Endothelial cell of umbilical vein (primary cell): ENCODE measurements at regions not wholly inside any gene's neighbourhood (a gene's known extent, or its start where the extent isn't known, plus 50 kb on each side); places are given as distances from the start of the nearest gene placed in this dataset.

Experiments
- BruUV-seq: library from RNA; stranded (reverse); fragments of 400-500 nt; replicated peaks from 2 replicates; lab custom pipeline; 2021; lab: Mats Ljungman, UMichigan
- CTCF ChIA-PET: fragments of 300-600, 350-600 bp; sonication (Branson Sonifier 250); formaldehyde crosslinking; loops from one replicate; lab custom pipeline; 2021; ENCODE audit warnings: antibody characterized with exemption, inconsistent platforms; lab: Charles Lee
- POLR2A ChIA-PET: fragments of 300-600, 350-600 bp; sonication (Branson Sonifier 250); formaldehyde crosslinking; loops from one replicate; lab custom pipeline; 2021; ENCODE audit warnings: antibody characterized with exemption, inconsistent platforms; lab: Charles Lee
- DNase-seq: peaks from one replicate; pipeline ENCODE4 v3.0.0-alpha.2; 2011; ENCODE audit warnings: low read depth, low spot score
- FAIRE-seq: peaks from 2 replicates; lab custom pipeline; 2011; peaks lifted over from hg19 to GRCh38; lab: Jason Lieb, UNC
- H2AFZ ChIP-seq: 2 replicates; pipeline ENCODE4 v1.6.0; 2012; ENCODE audit warnings: low read depth, low read length, control low read depth, inconsistent platforms
- H3K27ac ChIP-seq: 2 replicates; pipeline ENCODE4 v1.5.1; 2011; ENCODE audit warnings: low read depth, mild to moderate bottlenecking, control low read depth, low read length, moderate library complexity; ENCODE audit not compliant: insufficient read depth
- H3K27me3 ChIP-seq, 2 experiments: 2 replicates each; pipeline versions ENCODE4 v1.6.0 to v1.6.1; 2011; ENCODE audit warnings: low read length in 2 of 2, mixed read lengths in 1 of 2; ENCODE audit not compliant: control insufficient read depth in 2 of 2, insufficient read depth in 2 of 2
- H3K36me3 ChIP-seq, 2 experiments: 2 replicates in 1 of 2; 3 replicates in 1 of 2; pipeline ENCODE4 v1.5.1; 2011; ENCODE audit warnings: low read length in 2 of 2, mild to moderate bottlenecking in 1 of 2, moderate library complexity in 1 of 2; ENCODE audit not compliant: control insufficient read depth in 2 of 2, insufficient read depth in 2 of 2; ENCODE audit errors: extremely low read depth in 1 of 2
- H3K4me1 ChIP-seq: 3 replicates; pipeline ENCODE4 v1.5.1; 2011; ENCODE audit warnings: mild to moderate bottlenecking, low read length; ENCODE audit not compliant: control insufficient read depth, insufficient read depth; ENCODE audit errors: extremely low read depth
- H3K4me2 ChIP-seq: 2 replicates; pipeline ENCODE4 v1.6.1; 2011; ENCODE audit warnings: low read length, control low read depth, mixed read lengths; ENCODE audit not compliant: insufficient read depth
- H3K4me3 ChIP-seq, 3 experiments: fragments of 200-600 bp in 1 of 3; sonication (generic), shearing (Covaris generic) in 1 of 3; replicated peaks in 1 of 3; 2 replicates each; pipeline ENCODE4 v1.5.1; 2011 to 2016; ENCODE audit warnings: control low read depth in 3 of 3, low read length in 3 of 3, mild to moderate bottlenecking in 2 of 3, inconsistent platforms in 1 of 3, low read depth in 1 of 3, moderate library complexity in 1 of 3; ENCODE audit not compliant: insufficient read depth in 1 of 3
- H3K79me2 ChIP-seq: 2 replicates; pipeline ENCODE4 v1.6.0; 2012; ENCODE audit warnings: low read length, inconsistent platforms; ENCODE audit not compliant: control insufficient read depth, insufficient read depth
- H3K9ac ChIP-seq: replicated peaks from 2 replicates; pipeline ENCODE3; 2011; ENCODE audit warnings: low read length, control low read depth; ENCODE audit not compliant: insufficient read depth; ENCODE audit errors: extremely low read depth
- H3K9me1 ChIP-seq: replicated peaks from 3 replicates; pipeline ENCODE4 v1.6.0; 2011; ENCODE audit warnings: mild to moderate bottlenecking, low read length; ENCODE audit not compliant: control insufficient read depth, insufficient read depth; ENCODE audit errors: extremely low read depth
- H3K9me3 ChIP-seq: replicated peaks from 2 replicates; pipeline ENCODE4 v1.5.1; 2012; ENCODE audit warnings: low read length, inconsistent platforms; ENCODE audit not compliant: control insufficient read depth, insufficient read depth
- H4K20me1 ChIP-seq: replicated peaks from 2 replicates; pipeline ENCODE3; 2011; ENCODE audit warnings: mild to moderate bottlenecking, low read length; ENCODE audit not compliant: control insufficient read depth, insufficient read depth; ENCODE audit errors: extremely low read depth
- EZH2 ChIP-seq: IDR thresholded peaks from 2 replicates; pipeline ENCODE4 v1.6.1; 2012; ENCODE audit warnings: borderline replicate concordance, low read depth, mild to moderate bottlenecking, moderate library complexity, low read length, inconsistent platforms; ENCODE audit not compliant: severe bottlenecking
- FOS ChIP-seq: IDR thresholded peaks from 2 replicates; pipeline ENCODE4 v1.6.1; 2011; ENCODE audit warnings: mild to moderate bottlenecking, low read length, moderate library complexity, borderline replicate concordance; ENCODE audit not compliant: insufficient read depth
- GATA2 ChIP-seq: IDR thresholded peaks from 2 replicates; pipeline ENCODE4 v1.7.0; 2011; ENCODE audit warnings: low read depth, mild to moderate bottlenecking, moderate library complexity, mixed read lengths, low read length; ENCODE audit not compliant: insufficient read length, insufficient read depth
- JUN ChIP-seq: IDR thresholded peaks from 2 replicates; pipeline ENCODE4 v1.6.1; 2011; ENCODE audit warnings: borderline replicate concordance, low read depth; ENCODE audit not compliant: insufficient read length, insufficient read depth
- MYC ChIP-seq: IDR thresholded peaks from one replicate; pipeline ENCODE4 v1.6.1; 2011; ENCODE audit warnings: mild to moderate bottlenecking, low read depth, low read length
- POLR2A ChIP-seq: IDR thresholded peaks from 2 replicates; pipeline ENCODE4 v1.6.1; 2012; ENCODE audit warnings: low read depth, mild to moderate bottlenecking, control low read depth, low read length
- POLR2AphosphoS5 ChIP-seq: IDR thresholded peaks from 2 replicates; pipeline ENCODE4 v1.6.1; 2012; ENCODE audit warnings: low read depth, mild to moderate bottlenecking, control low read depth, low read length, moderate library complexity; ENCODE audit not compliant: insufficient read depth
- dilution Hi-C: fragments of 300-500 bp; cut with MboI; formaldehyde crosslinking; loops from one replicate; pipeline ENCODE4 v1.15.0; 2019; ENCODE audit warnings: low sequenced_read_pairs; ENCODE audit not compliant: extremely low pct_ligation_motif_present
- intact Hi-C: fragments of 100-400 bp; cut with micrococcal nuclease; formaldehyde crosslinking; loops from one replicate; pipeline ENCODE4 v1.10.0; 2022
- TF ChIP-seq, protein P1 (sequence below), 2 donors: IDR thresholded peaks; 1 replicate in 1 of 2; 2 replicates in 1 of 2; pipeline ENCODE4 v1.5.1; 2011; ENCODE audit warnings: low read length in 2 of 2, mild to moderate bottlenecking in 2 of 2, moderate library complexity in 2 of 2, control low read depth in 1 of 2, inconsistent platforms in 1 of 2, low read depth in 1 of 2; ENCODE audit not compliant: insufficient read depth in 1 of 2; ENCODE audit errors: extremely low read depth in 1 of 2
- TF ChIP-seq, protein P2 (sequence below): IDR thresholded peaks from 2 replicates; pipeline ENCODE4 v1.6.1; 2011; ENCODE audit not compliant: insufficient read depth, insufficient read length

DNA sequence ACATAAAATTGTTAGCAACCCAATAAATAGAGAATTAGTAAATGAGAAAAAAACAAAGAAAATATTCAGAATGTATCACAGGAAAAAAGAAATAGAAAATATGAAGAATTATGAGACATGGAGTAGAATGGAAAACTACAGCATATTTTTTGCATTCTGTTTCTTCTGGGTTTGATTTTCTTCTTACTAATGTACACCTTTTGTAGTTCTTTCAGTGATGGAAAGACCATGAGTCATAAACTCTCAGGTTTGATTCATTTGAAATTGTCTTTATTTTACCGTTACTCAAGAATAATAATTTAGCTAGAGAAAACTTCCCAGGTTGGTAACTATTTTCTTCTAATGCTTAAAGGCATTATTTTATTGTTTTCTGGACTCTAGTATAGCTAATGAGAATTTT lies 90.3 kb upstream of the TMEM170B start:
- no peaks in the 10 kb centered on the region for H3K9me3 ChIP-seq
- intact Hi-C loops, result no loop called here
- H3K4me1 ChIP-seq, result no peaks in the 10 kb centered on the region
- no peak for DNase-seq
- POLR2A ChIA-PET, result no interaction called here
- H3K4me2 ChIP-seq, result no peak overlapping the region
- H3K4me3 ChIP-seq, result no peak overlapping the region
- peak; percentile 46 for FAIRE-seq
- H3K79me2 ChIP-seq, result no peaks in the 10 kb centered on the region
- no peaks in the 10 kb centered on the region for H3K27me3 ChIP-seq
- CTCF ChIA-PET, result no interaction called here
- H2AFZ ChIP-seq, result no peak overlapping the region
- TF ChIP-seq, protein P1, sequence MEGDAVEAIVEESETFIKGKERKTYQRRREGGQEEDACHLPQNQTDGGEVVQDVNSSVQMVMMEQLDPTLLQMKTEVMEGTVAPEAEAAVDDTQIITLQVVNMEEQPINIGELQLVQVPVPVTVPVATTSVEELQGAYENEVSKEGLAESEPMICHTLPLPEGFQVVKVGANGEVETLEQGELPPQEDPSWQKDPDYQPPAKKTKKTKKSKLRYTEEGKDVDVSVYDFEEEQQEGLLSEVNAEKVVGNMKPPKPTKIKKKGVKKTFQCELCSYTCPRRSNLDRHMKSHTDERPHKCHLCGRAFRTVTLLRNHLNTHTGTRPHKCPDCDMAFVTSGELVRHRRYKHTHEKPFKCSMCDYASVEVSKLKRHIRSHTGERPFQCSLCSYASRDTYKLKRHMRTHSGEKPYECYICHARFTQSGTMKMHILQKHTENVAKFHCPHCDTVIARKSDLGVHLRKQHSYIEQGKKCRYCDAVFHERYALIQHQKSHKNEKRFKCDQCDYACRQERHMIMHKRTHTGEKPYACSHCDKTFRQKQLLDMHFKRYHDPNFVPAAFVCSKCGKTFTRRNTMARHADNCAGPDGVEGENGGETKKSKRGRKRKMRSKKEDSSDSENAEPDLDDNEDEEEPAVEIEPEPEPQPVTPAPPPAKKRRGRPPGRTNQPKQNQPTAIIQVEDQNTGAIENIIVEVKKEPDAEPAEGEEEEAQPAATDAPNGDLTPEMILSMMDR (IDR thresholded peaks at IDR 0.05; ENCODE audit: extremely low read depth in 1 of 2, insufficient read depth in 1 of 2, low read depth in 1 of 2, low read length in 2 of 2), result no peak
- no peak for TF ChIP-seq EZH2
- no peak for TF ChIP-seq POLR2A
- TF ChIP-seq, protein P2, sequence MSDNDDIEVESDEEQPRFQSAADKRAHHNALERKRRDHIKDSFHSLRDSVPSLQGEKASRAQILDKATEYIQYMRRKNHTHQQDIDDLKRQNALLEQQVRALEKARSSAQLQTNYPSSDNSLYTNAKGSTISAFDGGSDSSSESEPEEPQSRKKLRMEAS, result no peak
- TF ChIP-seq POLR2AphosphoS5, result no peak
- no peak for TF ChIP-seq GATA2
- no peak for TF ChIP-seq FOS
- no peak for TF ChIP-seq JUN
- no peak for TF ChIP-seq MYC
- H3K36me3 ChIP-seq, result no peaks in the 10 kb centered on the region
- no peak overlapping the region for H3K27ac ChIP-seq
- no TSS peak for BruUV-seq
- no peaks in the 10 kb centered on the region for H3K9me1 ChIP-seq
- H4K20me1 ChIP-seq, result no peaks in the 10 kb centered on the region
- H3K9ac ChIP-seq, result no peak overlapping the region
- dilution Hi-C loops, result no loop called here
